Stimulated activated CD4-positive, alpha-beta T cell treated with anti-CD3 and anti-CD28 coated beads, Interleukin-1b, Interleukin-23, amount 100 ng/mL, for 48 hours (primary cell): ENCODE measurements at regions not wholly inside any gene's neighbourhood (a gene's known extent, or its start where the extent isn't known, plus 50 kb on each side); places are given as distances from the start of the nearest gene placed in this dataset.

Experiments
- DNase-seq: peaks from one replicate; pipeline ENCODE4 v3.0.0-alpha.2; 2020

- DNase-seq = no peak
Measured at GRCh38 chr6:85705220-85705619, 62.5 kb upstream of the SYNCRIP start.

- DNase-seq = no peak
Measured at GRCh38 chr6:85703406-85703805, 60.7 kb upstream of the SYNCRIP start.
